Daoy (cell line): ENCODE measurements at regions not wholly inside any gene's neighbourhood (a gene's known extent, or its start where the extent isn't known, plus 50 kb on each side); places are given as distances from the start of the nearest gene placed in this dataset.

Experiments
- DNase-seq: peaks from one replicate; pipeline ENCODE4 v3.0.0-alpha.2; 2015; ENCODE audit warnings: low read depth

- no peak for DNase-seq
These were observed 52.8 kb upstream of the DHX15 start for GRCh38 chr4:24637173-24637572.

- no peak for DNase-seq
These were observed 54.1 kb upstream of the DHX15 start for GRCh38 chr4:24638396-24638875.

DNA sequence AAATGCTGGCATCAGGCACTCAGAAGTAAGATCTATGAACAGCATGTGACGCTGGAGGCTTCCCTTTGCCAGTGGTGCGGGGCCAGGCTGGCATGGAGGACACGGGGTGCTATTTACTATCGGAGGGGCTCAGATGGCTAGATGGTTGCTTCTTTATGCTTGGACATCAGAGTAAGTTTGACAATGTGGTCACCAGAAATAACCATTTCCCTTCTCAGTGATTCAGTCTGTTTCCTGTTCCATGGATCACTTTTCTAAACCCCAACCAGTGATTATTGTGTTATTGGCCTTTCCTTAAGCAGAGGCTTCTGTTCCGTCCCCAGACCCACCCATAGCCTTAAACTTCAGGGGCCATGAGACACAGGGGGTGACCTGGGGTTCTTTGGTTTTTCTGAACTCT, 55.4 kb upstream of the DHX15 start:
- DNase-seq = no peak

- DNase-seq = no peak
These were observed 56.0 kb upstream of the DHX15 start for GRCh38 chr4:24640366-24640765.

- DNase-seq = peak; percentile 64
These were observed 58.7 kb upstream of the DHX15 start for GRCh38 chr4:24642981-24643547.

DNA sequence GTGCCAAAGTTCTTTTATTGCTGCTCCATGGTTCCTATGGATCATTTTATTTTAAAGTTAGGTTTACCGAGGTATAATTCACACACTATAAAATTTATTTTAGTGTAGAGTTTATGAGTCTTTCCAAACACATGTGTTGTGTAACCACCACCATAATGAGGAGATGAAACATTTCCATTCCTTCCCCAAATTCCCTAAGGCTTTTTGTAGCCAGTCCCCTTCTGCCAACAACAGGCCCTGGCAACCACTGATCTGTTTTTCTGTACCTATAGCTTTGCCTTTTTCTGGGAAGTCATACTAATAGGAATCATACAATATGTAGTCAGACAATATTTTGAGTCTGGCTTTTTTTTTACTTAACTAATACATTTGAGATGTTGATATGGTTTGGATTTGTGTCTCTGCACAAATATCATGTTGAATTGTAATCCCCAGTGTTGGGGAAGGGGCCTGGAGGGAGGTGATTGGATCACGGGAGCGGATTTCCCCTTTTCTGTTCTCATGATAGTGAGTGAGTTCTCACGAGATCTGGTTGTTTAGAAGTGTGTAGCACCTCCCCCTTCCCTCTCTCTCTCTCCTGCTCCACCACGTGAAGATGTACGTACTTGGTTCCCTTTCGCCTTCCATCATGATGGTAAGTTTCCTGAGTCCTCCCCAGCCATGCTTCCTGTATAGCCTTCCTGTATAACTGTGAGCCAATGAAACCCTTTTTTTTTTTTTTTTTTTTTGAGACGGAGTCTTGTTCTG, 59.6 kb upstream of the DHX15 start:
- no peak for DNase-seq

GRCh38 chr4:24644983-24645764, 60.8 kb upstream of the DHX15 start:
- DNase-seq = no peak

DNA sequence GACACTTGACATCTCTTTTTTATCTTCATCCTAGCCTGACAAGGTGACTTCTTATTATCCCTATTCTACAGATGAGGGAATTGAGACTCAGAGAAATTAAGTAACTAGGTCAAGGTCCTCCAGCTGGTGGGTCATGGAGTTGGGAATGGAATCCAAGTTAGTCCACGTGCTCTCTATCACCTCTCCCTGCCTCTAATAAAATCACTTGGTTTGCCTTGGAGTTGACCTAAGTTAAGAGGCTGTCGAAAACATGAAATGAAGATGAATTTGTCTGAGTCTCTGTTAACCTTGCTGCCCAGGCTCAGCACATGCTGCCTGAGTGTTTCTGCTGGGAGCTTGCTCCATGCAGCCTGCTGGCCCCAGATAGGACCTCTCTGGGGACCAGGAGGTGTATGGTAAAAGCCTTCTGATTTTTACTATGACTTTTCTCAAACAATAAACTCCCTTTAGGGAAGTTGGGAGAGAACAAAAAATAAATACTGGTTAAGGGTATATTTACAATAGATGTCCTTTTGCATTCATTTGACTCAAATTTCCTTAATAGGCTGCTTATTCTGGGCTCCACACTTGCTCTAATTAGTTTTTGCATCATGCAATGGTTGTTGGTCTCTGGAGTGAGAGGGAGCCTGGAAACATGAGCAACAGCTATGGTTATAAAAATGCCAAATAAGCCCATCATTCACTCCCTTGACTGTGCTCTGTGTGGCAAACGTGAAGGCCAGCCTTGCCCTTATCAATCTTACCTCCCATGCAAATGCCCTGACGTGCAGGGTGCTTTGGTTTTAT, 61.6 kb upstream of the DHX15 start:
- DNase-seq = no peak

GRCh38 chr4:24646798-24647460, 62.6 kb upstream of the DHX15 start:
- DNase-seq = no peak

DNA sequence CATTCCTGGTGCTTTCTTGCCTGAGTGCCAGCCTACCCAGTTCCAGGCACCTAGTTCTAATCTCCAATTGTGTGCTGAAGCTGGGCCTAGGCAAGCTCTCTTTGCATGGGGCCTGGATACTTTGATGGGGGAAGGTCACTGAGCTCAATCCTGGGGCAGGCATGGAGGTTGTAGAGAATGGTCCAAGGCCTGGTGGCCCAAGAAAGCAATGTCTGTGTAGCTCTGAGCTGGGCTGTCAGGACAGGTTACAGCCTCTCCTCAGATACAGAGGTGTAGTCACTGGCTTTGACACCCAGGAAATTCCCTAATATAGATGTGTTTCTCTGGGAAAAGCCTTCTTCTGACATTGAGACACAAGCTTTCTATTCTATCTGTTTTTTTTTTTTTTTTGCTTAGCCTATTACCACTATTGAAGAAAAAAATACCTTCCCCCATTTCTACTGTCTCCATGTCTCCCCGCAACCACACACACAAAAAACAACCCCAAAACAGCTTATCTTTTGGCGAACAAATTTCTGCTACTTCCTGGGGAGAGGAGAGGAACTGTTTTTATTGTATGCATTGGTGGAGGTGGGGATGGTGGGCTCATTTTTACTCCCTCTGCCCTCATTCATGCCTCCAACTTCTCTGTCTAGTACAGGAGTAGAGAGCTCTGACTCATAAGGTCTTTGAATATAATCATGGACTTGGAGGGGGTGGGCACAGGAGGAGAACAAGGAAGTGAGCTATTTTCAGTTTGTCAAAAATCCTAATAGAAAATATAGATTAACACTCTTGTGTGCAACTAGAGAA, 66.7 kb upstream of the DHX15 start:
- no peak for DNase-seq

DNA sequence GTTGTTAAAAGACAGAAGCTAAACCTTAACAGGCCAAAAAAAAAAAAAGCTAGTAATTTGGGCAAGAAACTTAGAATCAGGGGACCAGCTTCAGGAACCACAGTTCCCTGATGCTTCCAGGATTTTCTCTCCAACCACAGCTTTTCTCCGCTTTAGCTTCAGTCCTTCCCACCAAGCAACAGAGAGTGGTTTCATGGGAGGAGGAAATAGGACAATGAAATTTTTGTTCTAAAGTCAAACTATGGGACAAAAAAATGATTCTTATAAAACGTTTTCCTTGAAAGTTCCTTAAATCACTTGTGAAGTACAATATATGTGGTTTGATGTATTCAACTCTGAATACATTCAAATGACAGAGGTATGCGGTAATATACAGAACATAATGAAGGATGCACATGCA, 71.0 kb upstream of the DHX15 start:
- DNase-seq = no peak

- no peak for DNase-seq
These were observed 71.6 kb upstream of the DHX15 start for GRCh38 chr4:24655971-24656370.

DNA sequence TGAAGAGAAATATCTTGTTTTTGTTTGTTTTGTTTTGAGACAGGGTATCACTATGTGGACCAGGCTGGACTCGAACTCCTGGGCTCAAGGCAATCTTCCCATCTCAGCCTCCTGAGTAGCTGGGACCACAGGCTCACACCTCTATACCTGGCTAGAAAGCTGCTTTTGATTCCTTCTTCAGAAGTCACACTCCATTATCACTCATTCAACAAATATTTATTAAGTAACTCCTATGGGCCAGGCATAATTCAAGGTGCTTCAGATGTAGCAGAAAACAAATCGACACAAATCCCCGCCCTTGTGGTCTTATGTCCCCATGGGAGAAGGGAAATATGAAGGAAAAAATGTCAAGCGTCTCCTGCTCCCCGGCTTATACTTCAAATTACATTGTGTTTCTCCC, 72.6 kb upstream of the DHX15 start:
- no peak for DNase-seq

GRCh38 chr4:24657768-24658617, 73.6 kb upstream of the DHX15 start:
- DNase-seq = peak; percentile 95

DNA sequence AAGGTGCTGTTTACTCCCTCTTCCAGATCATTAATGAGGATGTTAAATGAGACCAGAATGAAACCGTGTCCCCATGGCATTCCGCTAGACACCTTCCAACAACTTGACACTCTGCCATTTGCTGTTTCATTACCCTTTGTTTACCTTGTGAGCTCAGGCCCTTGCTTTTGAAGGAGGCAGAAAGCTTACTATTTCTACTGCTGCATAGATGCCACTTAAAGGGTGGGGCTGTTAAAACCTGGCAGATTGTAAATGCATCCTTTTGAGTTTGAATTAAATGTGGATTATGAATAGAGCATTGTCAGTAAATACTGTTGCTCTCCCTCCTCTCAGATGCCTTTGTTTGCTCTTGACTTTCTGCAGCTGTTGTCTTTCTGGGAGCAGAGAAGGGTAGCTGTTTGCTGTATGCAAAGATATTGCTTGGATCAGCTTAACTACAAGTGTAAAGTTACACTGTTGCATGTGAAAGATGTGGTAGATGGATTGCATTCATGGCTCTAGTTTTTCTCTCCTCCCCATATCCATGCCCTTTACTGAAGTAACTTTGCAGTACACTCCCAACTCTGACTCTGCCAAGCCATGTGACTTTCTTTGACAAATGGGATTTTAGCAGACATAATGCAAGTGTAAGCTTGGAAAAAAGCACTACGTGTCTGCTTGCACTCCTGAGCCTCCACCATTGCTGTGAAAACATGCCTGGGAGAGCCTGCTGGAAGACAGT, 75.0 kb upstream of the DHX15 start:
- no peak for DNase-seq

DNA sequence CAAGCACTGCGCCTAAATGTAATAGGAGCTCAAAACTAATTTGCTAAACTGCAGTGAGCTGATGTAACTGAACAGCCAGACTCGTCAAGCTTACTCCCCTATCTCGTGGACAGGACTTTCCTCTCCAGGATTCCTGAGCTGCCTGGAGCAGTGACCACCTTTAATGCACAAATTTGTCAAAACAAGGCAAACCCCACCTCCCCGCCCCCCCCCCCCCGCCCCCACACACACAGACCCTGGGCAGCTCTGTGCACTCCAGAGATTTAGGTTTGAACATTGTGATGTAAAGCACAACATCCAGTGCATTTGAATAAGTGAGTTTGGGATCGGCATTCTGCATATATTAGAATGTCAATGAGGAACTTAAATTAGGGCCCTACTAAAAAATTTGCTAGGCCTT, 77.7 kb upstream of the DHX15 start:
- DNase-seq = no peak

DNA sequence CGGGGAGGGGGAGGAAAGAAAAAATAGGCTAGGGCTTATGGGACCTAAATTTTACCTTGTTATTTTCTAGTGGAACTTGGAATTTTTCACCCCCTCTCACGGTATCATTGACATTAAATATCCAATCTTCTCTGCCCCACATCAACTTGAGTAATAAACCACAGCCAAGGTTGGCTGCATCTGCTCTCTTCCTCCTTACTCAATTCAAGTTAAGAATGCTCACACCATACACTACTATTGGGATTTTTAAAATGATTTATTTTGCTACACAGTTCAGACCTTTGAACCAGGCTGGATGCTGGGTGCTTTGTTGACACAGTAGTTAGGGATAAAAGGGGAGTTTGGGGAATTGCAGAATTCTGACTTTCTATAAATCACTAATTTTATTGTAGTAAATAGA, 78.2 kb upstream of the DHX15 start:
- DNase-seq = no peak

GRCh38 chr4:24664956-24665355, 80.6 kb upstream of the DHX15 start:
- DNase-seq = no peak

DNA sequence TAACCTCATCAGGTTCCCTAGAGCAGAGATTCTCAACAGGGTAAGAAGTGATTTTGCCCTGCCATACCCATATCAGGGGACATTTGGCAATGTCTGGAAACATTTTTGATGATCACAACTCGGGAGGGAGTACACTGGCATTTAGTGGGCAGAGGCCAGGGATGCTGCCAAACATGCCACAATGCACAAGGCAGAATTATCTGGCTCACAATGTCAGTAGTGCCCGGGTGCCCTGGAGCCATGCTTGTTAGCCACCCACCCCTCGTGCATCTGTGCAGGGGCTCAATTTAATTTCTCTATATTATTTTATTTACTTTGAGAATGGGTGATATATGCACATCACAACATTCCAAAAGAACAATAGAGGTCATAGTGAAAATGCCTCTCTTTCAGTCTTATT, 82.0 kb upstream of the DHX15 start:
- no peak for DNase-seq
